ENCODE measurements at regions not wholly inside any gene's neighbourhood (a gene's known extent, or its start where the extent isn't known, plus 50 kb on each side); places are given as distances from the start of the nearest gene placed in this dataset.

DNA sequence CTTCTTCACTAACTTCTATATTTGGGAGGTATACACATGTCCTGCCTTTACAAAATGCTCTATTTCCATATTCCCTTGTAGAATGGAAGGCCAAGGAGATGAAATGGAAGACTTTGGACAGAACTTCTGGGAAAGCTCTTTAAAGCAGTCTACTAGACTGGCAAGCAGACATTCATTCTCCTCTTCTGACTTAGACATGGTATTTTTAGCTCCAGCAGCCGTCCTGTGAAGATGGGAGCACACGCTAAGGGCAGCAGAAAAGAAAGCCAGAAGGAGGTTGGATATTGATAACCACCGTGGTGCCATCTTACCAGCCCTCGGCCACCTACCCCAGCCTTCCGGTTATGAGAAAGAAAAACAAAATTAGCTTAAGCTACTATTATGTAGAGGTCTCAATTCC, 70.1 kb upstream of the E2F3 start:
- Histone ChIP-seq H3K27ac (no peak overlapping the region), H3K27me3 (no peaks in the 10 kb centered on the region), H3K36me3 (no peaks in the 10 kb centered on the region), H3K4me3 (no peak overlapping the region), H3K9me3 (no peaks in the 10 kb centered on the region), H3K4me1 (no peaks in the 10 kb centered on the region)
- ATAC-seq (ENCODE audit: low FRiP score in 2 of 2) (no peak), DNase-seq (no peak)
- TF ChIP-seq POLR2A (IDR thresholded peaks at IDR 0.05) (no peak), EP300 (IDR thresholded peaks at IDR 0.05) (no peak), POLR2AphosphoS5 (IDR thresholded peaks at IDR 0.05) (no peak)
- TF ChIP-seq, protein P1, sequence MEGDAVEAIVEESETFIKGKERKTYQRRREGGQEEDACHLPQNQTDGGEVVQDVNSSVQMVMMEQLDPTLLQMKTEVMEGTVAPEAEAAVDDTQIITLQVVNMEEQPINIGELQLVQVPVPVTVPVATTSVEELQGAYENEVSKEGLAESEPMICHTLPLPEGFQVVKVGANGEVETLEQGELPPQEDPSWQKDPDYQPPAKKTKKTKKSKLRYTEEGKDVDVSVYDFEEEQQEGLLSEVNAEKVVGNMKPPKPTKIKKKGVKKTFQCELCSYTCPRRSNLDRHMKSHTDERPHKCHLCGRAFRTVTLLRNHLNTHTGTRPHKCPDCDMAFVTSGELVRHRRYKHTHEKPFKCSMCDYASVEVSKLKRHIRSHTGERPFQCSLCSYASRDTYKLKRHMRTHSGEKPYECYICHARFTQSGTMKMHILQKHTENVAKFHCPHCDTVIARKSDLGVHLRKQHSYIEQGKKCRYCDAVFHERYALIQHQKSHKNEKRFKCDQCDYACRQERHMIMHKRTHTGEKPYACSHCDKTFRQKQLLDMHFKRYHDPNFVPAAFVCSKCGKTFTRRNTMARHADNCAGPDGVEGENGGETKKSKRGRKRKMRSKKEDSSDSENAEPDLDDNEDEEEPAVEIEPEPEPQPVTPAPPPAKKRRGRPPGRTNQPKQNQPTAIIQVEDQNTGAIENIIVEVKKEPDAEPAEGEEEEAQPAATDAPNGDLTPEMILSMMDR (IDR thresholded peaks at IDR 0.05) = no peak
- 85 to 88% methylated on average over 5 of the region's 5 CpGs for WGBS, 2 donors

DNA sequence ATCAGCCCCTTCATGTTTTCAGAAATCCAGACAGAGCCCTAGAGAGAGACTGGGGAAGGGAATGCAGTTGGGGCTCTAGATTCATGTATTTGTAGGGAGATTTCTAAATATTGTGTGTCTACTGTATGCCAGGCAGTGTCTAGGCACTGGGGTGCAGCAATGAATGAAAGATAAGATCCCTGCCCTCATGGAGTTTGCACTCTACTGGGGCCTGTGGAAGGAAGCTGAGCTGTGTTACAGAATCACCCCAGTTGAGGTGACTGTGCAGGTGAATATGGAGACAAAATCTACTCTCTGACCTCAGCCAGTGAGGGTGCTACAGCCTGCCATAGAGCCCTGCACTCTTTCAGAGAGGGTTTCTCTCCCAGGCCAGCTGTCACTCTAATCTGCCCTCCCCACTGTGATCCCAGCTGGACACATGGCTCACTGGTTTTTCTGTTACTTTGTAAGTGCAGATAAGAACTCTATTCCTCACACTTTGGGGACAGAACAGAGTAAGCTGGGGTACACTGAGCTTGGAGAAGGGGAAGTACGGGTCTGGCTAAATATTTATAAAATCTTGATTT, 69.2 kb upstream of the E2F3 start:
- ATAC-seq (ENCODE audit: low FRiP score in 2 of 2) = no peak
- H3K27me3 ChIP-seq = no peaks in the 10 kb centered on the region
- DNase-seq = no peak
- H3K36me3 ChIP-seq = no peaks in the 10 kb centered on the region
- H3K4me3 ChIP-seq = no peak overlapping the region
- 47 to 69% methylated on average over 1 of the region's 1 CpG for WGBS, 2 donors
- no peak for TF ChIP-seq POLR2A (IDR thresholded peaks at IDR 0.05)
- TF ChIP-seq EP300 (IDR thresholded peaks at IDR 0.05) = no peak
- TF ChIP-seq, protein P1 (IDR thresholded peaks at IDR 0.05) = no peak
- no peak for TF ChIP-seq POLR2AphosphoS5 (IDR thresholded peaks at IDR 0.05)
- H3K9me3 ChIP-seq = no peaks in the 10 kb centered on the region
- no peaks in the 10 kb centered on the region for H3K4me1 ChIP-seq
- no peak overlapping the region for H3K27ac ChIP-seq

DNA sequence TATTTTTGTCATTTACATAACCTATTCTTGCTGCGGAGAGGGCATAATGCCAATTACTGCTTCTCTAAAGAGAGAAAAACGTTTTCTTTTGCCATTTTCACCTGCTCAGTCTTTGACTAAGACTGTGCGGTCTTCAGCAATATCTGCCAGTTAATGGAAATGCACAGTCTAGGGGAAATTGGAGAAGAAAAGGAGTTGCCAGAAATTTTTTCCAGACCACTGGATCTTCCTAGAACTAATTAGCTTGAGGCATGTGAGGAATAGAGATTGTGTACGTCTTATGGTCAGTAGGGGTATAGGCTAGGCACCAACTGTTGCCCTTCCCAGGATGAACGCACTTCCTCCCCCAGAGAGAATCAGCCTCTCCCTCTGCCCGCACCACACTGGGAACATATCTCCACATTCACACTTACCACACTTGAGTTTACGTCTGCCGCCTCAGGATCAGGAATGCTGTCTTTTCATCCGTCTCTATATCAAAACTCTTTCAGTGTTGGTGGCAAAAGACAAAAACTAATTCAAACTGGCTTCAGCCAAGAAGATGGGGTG, 67.9 kb upstream of the E2F3 start:
- ATAC-seq (ENCODE audit: low FRiP score in 2 of 2) (no peak), DNase-seq (no peak)
- TF ChIP-seq, protein P1 (IDR thresholded peaks at IDR 0.05) = no peak
- TF ChIP-seq POLR2AphosphoS5 (IDR thresholded peaks at IDR 0.05) (no peak), EP300 (IDR thresholded peaks at IDR 0.05) (no peak), POLR2A (IDR thresholded peaks at IDR 0.05) (no peak)
- no peaks in the 10 kb centered on the region for H3K4me1 ChIP-seq
- no peak overlapping the region for H3K27ac ChIP-seq
- WGBS, 2 donors = 85% methylated on average over 9 of the region's 9 CpGs
- no peak overlapping the region for H3K4me3 ChIP-seq
- no peaks in the 10 kb centered on the region for H3K9me3 ChIP-seq
- no peaks in the 10 kb centered on the region for H3K27me3 ChIP-seq
- H3K36me3 ChIP-seq = no peaks in the 10 kb centered on the region

DNA sequence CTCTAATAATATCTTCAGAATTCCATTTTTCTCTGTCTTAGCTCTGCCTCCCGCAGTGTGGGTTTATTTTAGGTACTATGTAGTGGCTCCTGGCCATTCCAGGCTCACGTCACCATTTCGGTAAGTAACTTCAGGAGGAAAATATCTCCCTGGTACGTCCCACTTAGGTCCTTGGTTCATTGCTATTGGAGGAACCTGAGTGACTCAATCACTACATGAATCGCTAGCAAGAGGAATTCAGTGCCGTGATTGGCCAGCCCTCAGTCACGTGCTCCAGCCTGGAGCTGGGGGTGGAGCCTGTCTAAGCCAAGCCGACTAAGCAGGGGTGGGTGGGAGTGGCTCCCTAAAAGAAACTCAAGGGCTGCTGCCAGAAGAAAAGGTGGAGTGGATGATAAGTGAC, 67.3 kb upstream of the E2F3 start:
- no peak overlapping the region for H3K4me3 ChIP-seq
- H3K9me3 ChIP-seq = no peaks in the 10 kb centered on the region
- no peaks in the 10 kb centered on the region for H3K4me1 ChIP-seq
- H3K36me3 ChIP-seq = no peaks in the 10 kb centered on the region
- 91 to 95% methylated on average over 8 of the region's 8 CpGs for WGBS, 2 donors
- ATAC-seq (ENCODE audit: low FRiP score in 2 of 2) (no peak), DNase-seq (no peak)
- TF ChIP-seq POLR2AphosphoS5 (IDR thresholded peaks at IDR 0.05) = no peak
- TF ChIP-seq, protein P1 (IDR thresholded peaks at IDR 0.05) = no peak
- TF ChIP-seq POLR2A (IDR thresholded peaks at IDR 0.05) = no peak
- no peak for TF ChIP-seq EP300 (IDR thresholded peaks at IDR 0.05)
- no peak overlapping the region for H3K27ac ChIP-seq
- no peaks in the 10 kb centered on the region for H3K27me3 ChIP-seq

DNA sequence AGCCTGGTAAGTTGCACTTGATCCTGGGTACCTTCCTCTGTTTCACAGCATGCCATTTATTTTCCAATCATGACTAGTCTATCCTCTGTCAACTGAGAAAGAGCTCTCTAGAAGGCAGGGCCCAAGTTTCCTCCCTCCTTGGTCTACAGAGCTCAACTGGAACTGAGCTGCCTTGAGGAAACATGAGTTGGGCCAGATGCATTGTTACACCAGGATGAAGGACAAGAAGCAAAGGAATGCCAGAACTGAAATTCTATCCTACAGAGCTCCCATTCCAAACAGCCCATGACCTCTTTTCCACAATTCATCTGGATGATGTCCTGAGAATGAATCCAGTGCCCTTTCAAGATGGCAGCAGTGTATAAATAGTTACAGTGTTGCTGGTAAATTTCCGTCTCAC, 66.7 kb upstream of the E2F3 start:
- DNase-seq = no peak
- TF ChIP-seq, protein P1 (IDR thresholded peaks at IDR 0.05) = no peak
- TF ChIP-seq POLR2A (IDR thresholded peaks at IDR 0.05) = no peak
- TF ChIP-seq POLR2AphosphoS5 (IDR thresholded peaks at IDR 0.05) = no peak
- TF ChIP-seq EP300 (IDR thresholded peaks at IDR 0.05) = no peak
- no peak for ATAC-seq (ENCODE audit: low FRiP score in 2 of 2)

More for the DNA sequence above, 66.7 kb upstream of the E2F3 start:
- H3K36me3 ChIP-seq = no peaks in the 10 kb centered on the region
- H3K4me1 ChIP-seq = no peaks in the 10 kb centered on the region
- 100% methylated on average over 1 of the region's 1 CpG for WGBS, 2 donors
- no peak overlapping the region for H3K4me3 ChIP-seq
- no peaks in the 10 kb centered on the region for H3K9me3 ChIP-seq
- no peak overlapping the region for H3K27ac ChIP-seq
- no peaks in the 10 kb centered on the region for H3K27me3 ChIP-seq
